Activated CD4-positive, alpha-beta T cell treated with anti-CD3 and anti-CD28 coated beads for 48 hours (primary cell): ENCODE measurements at regions not wholly inside any gene's neighbourhood (a gene's known extent, or its start where the extent isn't known, plus 50 kb on each side); places are given as distances from the start of the nearest gene placed in this dataset.

Experiments used
- DNase-seq: peaks from one replicate; pipeline ENCODE4 v3.0.0-alpha.2; 2020

GRCh38 chr4:24720436-24720835 lies 74.9 kb upstream of the SOD3 start:
- no peak for DNase-seq

GRCh38 chr4:24720979-24721378 lies 74.4 kb upstream of the SOD3 start:
- no peak for DNase-seq

- no peak for DNase-seq
Measured at GRCh38 chr4:24722026-24722568, 73.3 kb upstream of the SOD3 start.

GRCh38 chr4:24727390-24728224 lies 67.8 kb upstream of the SOD3 start:
- DNase-seq = no peak

GRCh38 chr4:24729119-24729730 lies 66.1 kb upstream of the SOD3 start:
- DNase-seq = no peak

- no peak for DNase-seq
Measured at GRCh38 chr4:24730256-24731001, 64.9 kb upstream of the SOD3 start.

GRCh38 chr4:24731448-24731847 lies 63.9 kb upstream of the SOD3 start:
- DNase-seq = no peak

- DNase-seq = no peak
Measured at GRCh38 chr4:24734511-24734910, 60.9 kb upstream of the SOD3 start.

- peak; percentile 7 for DNase-seq
Measured at GRCh38 chr4:24736066-24736465, 59.3 kb upstream of the SOD3 start.

- no peak for DNase-seq
Measured at GRCh38 chr4:24741910-24742309, 53.5 kb upstream of the SOD3 start.

- DNase-seq = no peak
Measured at GRCh38 chr4:24742335-24742734, 53.0 kb upstream of the SOD3 start.

GRCh38 chr4:24742773-24743172 lies 52.6 kb upstream of the SOD3 start:
- no peak for DNase-seq

- no peak for DNase-seq
Measured at GRCh38 chr4:24743206-24743605, 52.2 kb upstream of the SOD3 start.

- DNase-seq = no peak
Measured at GRCh38 chr4:24743927-24744326, 51.4 kb upstream of the SOD3 start.

GRCh38 chr4:24745172-24745895 lies 50.0 kb upstream of the SOD3 start:
- DNase-seq = no peak
